GM12892 (cell line): ENCODE measurements at regions not wholly inside any gene's neighbourhood (a gene's known extent, or its start where the extent isn't known, plus 50 kb on each side); places are given as distances from the start of the nearest gene placed in this dataset.

ENCODE experiments used
- POLR2A ChIP-seq: IDR thresholded peaks from 2 replicates; pipeline ENCODE4 v1.6.1; 2011; ENCODE audit warnings: low read depth, low read length, control low read depth
- POLR2AphosphoS5 ChIP-seq: IDR thresholded peaks from 2 replicates; pipeline ENCODE4 v1.6.1; 2011; ENCODE audit warnings: low read depth, low read length, control low read depth
- TAF1 ChIP-seq: IDR thresholded peaks from 2 replicates; pipeline ENCODE4 v1.6.1; 2011; ENCODE audit warnings: low read depth, mild to moderate bottlenecking, control low read depth, low read length, borderline replicate concordance

- TF ChIP-seq POLR2A: no peak
- no peak for TF ChIP-seq TAF1
- TF ChIP-seq POLR2AphosphoS5: no peak
Measured at GRCh38 chr20:23212464-23212995, 126.4 kb upstream of the CD93 start.
